Suprapubic skin (tissue), 4 donors: ENCODE measurements at regions not wholly inside any gene's neighbourhood (a gene's known extent, or its start where the extent isn't known, plus 50 kb on each side); places are given as distances from the start of the nearest gene placed in this dataset.

Source experiments
- EP300 ChIP-seq: sonication (generic); formaldehyde crosslinking; IDR thresholded peaks from one replicate; pipeline ENCODE4 v1.6.1; 2017; ENCODE audit warnings: antibody characterized with exemption
- POLR2A ChIP-seq, 2 donors: fragments of 450-650 bp; IDR thresholded peaks; one replicate each; pipeline ENCODE4 v1.6.1; 2017; ENCODE audit warnings: antibody characterized with exemption in 2 of 2, mild to moderate bottlenecking in 2 of 2, moderate library complexity in 2 of 2
- POLR2AphosphoS5 ChIP-seq, 3 donors: sonication (generic); formaldehyde crosslinking; IDR thresholded peaks; one replicate each; pipeline ENCODE4 v1.6.1; 2017; ENCODE audit warnings: antibody characterized with exemption in 3 of 3
- TF ChIP-seq, protein P1 (sequence below), 2 donors: fragments of 200-600 bp in 1 of 2; fragments of 450-650 bp in 1 of 2; sonication (generic) in 1 of 2; IDR thresholded peaks; one replicate each; pipeline ENCODE4 v1.5.1; 2016 to 2019; ENCODE audit warnings: antibody characterized with exemption in 2 of 2, mild to moderate bottlenecking in 1 of 2, moderate library complexity in 1 of 2

DNA sequence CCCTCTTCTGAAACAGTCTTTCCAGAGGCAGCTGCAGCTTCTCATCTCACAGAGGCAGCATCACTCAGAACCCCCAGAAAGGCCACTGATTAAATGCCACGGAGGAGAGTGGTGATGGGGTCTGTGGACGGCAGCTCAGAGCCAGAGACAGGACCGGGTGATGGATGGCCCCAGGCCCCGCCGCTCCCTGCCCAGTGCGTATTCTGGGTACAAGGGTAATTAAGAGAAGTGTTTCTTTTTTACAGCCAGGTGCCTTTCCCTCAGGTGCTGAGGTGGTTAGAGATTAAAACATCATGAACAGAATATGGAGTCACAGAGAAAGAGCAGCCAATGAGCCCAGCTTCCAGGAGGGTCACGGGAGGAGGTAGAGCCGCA, 434.5 kb downstream of the PREX1 start:
- TF ChIP-seq, protein P1, sequence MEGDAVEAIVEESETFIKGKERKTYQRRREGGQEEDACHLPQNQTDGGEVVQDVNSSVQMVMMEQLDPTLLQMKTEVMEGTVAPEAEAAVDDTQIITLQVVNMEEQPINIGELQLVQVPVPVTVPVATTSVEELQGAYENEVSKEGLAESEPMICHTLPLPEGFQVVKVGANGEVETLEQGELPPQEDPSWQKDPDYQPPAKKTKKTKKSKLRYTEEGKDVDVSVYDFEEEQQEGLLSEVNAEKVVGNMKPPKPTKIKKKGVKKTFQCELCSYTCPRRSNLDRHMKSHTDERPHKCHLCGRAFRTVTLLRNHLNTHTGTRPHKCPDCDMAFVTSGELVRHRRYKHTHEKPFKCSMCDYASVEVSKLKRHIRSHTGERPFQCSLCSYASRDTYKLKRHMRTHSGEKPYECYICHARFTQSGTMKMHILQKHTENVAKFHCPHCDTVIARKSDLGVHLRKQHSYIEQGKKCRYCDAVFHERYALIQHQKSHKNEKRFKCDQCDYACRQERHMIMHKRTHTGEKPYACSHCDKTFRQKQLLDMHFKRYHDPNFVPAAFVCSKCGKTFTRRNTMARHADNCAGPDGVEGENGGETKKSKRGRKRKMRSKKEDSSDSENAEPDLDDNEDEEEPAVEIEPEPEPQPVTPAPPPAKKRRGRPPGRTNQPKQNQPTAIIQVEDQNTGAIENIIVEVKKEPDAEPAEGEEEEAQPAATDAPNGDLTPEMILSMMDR (IDR thresholded peaks at IDR 0.05): no peak
- TF ChIP-seq POLR2A (IDR thresholded peaks at IDR 0.05) (no peak), EP300 (no peak), POLR2AphosphoS5 (IDR thresholded peaks at IDR 0.05) (no peak)
